ENCODE measurements at regions not wholly inside any gene's neighbourhood (a gene's known extent, or its start where the extent isn't known, plus 50 kb on each side); places are given as distances from the start of the nearest gene placed in this dataset.
"Not testable (repeated sequence)": the region's sequence is repeated elsewhere in the genome, so short reads cannot be mapped to it uniquely, and the experiment has no call there.

GRCh38 chr7:55723621-55723941 is 139.0 kb downstream of the SEPTIN14 start:
- DNase-seq (ENCODE audit: low read depth), result no peak
- TF ChIP-seq CTCF (conservative IDR thresholded peaks at IDR 0.05; ENCODE audit: control insufficient read depth, insufficient read depth, low read depth, low read length), result no peak
- H3K4me3 ChIP-seq (ENCODE audit: control insufficient read depth, low read depth, low read length), result no peak overlapping the region

GRCh38 chr7:55722874-55723620 is 139.5 kb downstream of the SEPTIN14 start:
- TF ChIP-seq CTCF (conservative IDR thresholded peaks at IDR 0.05; ENCODE audit: control insufficient read depth, insufficient read depth, low read depth, low read length), result peak; percentile 14
- DNase-seq (ENCODE audit: low read depth); H3K4me3 ChIP-seq (ENCODE audit: control insufficient read depth, low read depth, low read length): not testable (repeated sequence)

GRCh38 chr7:55721004-55721403 is 141.5 kb downstream of the SEPTIN14 start:
- not testable (repeated sequence) for H3K4me3 ChIP-seq (ENCODE audit: control insufficient read depth, low read depth, low read length); DNase-seq (ENCODE audit: low read depth)

GRCh38 chr7:55715247-55715867 is 143.1 kb upstream of the VOPP1 start:
- H3K4me3 ChIP-seq (ENCODE audit: control insufficient read depth, low read depth, low read length); DNase-seq (ENCODE audit: low read depth): not testable (repeated sequence)

GRCh38 chr7:55714370-55714769 is 142.1 kb upstream of the VOPP1 start:
- not testable (repeated sequence) for DNase-seq (ENCODE audit: low read depth); H3K4me3 ChIP-seq (ENCODE audit: control insufficient read depth, low read depth, low read length)

GRCh38 chr7:55710312-55710711 is 138.0 kb upstream of the VOPP1 start:
- not testable (repeated sequence) for DNase-seq (ENCODE audit: low read depth); H3K4me3 ChIP-seq (ENCODE audit: control insufficient read depth, low read depth, low read length)

GRCh38 chr7:55708028-55708427 is 135.7 kb upstream of the VOPP1 start:
- H3K4me3 ChIP-seq (ENCODE audit: control insufficient read depth, low read depth, low read length), result not testable (repeated sequence)
- DNase-seq (ENCODE audit: low read depth), result peak; percentile 74

GRCh38 chr7:55707410-55707809 is 135.1 kb upstream of the VOPP1 start:
- not testable (repeated sequence) for DNase-seq (ENCODE audit: low read depth); H3K4me3 ChIP-seq (ENCODE audit: control insufficient read depth, low read depth, low read length)

- not testable (repeated sequence) for DNase-seq (ENCODE audit: low read depth); H3K4me3 ChIP-seq (ENCODE audit: control insufficient read depth, low read depth, low read length)
These were observed 134.3 kb upstream of the VOPP1 start for GRCh38 chr7:55706451-55707195.

- not testable (repeated sequence) for DNase-seq (ENCODE audit: low read depth); H3K4me3 ChIP-seq (ENCODE audit: control insufficient read depth, low read depth, low read length)
These were observed 133.6 kb upstream of the VOPP1 start for GRCh38 chr7:55705728-55706450.

GRCh38 chr7:55702831-55703230 is 130.5 kb upstream of the VOPP1 start:
- not testable (repeated sequence) for DNase-seq (ENCODE audit: low read depth); H3K4me3 ChIP-seq (ENCODE audit: control insufficient read depth, low read depth, low read length)

GRCh38 chr7:55699450-55699842 is 127.1 kb upstream of the VOPP1 start:
- DNase-seq (ENCODE audit: low read depth), result not testable (repeated sequence)

GRCh38 chr7:55698607-55699449 is 126.5 kb upstream of the VOPP1 start:
- DNase-seq (ENCODE audit: low read depth), result peak; percentile 20
- H3K4me3 ChIP-seq (ENCODE audit: control insufficient read depth, low read depth, low read length), result not testable (repeated sequence)

More at GRCh38 chr7:55699450-55699842, 127.1 kb upstream of the VOPP1 start:
- H3K4me3 ChIP-seq (ENCODE audit: control insufficient read depth, low read depth, low read length), result not testable (repeated sequence)

- DNase-seq (ENCODE audit: low read depth), result peak; percentile 81
These were observed 123.8 kb upstream of the VOPP1 start for GRCh38 chr7:55695893-55696701.

More at GRCh38 chr7:55695893-55696701, 123.8 kb upstream of the VOPP1 start:
- not testable (repeated sequence) for H3K4me3 ChIP-seq (ENCODE audit: control insufficient read depth, low read depth, low read length)

Data from fibroblast of mammary gland (primary cell).